Testis (tissue), 2 donors: ENCODE measurements at regions not wholly inside any gene's neighbourhood (a gene's known extent, or its start where the extent isn't known, plus 50 kb on each side); places are given as distances from the start of the nearest gene placed in this dataset.

Source experiments
- POLR2A ChIP-seq: fragments of 450-650 bp; IDR thresholded peaks from one replicate; pipeline ENCODE4 v1.6.1; 2017; ENCODE audit warnings: antibody characterized with exemption, mild to moderate bottlenecking, moderate library complexity
- TF ChIP-seq, protein P1 (sequence below), 3 experiments: fragments of 450-650 bp in 2 of 3; fragments of 200-600 bp in 1 of 3; sonication (generic) in 1 of 3; IDR thresholded peaks; one replicate each; pipeline ENCODE4 v1.5.1; 2016 to 2019; ENCODE audit warnings: antibody characterized with exemption in 3 of 3, mild to moderate bottlenecking in 2 of 3, moderate library complexity in 1 of 3

DNA sequence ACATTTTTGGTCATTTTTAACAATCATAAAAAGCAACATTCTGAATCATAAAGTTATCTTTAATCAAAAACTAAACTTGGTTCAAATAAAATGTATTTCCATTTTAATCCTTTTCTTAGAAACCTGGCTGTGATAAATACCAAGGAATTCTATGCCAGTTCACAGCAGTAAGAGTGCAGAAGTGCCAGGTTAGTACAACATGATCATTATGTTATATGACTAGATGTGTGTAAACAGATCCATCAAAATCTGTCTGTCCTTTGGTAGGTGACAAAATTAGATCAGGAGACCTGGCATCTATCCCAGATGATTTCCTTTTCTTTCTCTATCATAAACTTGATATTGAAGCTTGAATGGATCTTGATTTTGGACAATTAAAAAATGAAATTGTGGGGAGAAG is 200.6 kb upstream of the STXBP6 start:
- TF ChIP-seq, protein P1, sequence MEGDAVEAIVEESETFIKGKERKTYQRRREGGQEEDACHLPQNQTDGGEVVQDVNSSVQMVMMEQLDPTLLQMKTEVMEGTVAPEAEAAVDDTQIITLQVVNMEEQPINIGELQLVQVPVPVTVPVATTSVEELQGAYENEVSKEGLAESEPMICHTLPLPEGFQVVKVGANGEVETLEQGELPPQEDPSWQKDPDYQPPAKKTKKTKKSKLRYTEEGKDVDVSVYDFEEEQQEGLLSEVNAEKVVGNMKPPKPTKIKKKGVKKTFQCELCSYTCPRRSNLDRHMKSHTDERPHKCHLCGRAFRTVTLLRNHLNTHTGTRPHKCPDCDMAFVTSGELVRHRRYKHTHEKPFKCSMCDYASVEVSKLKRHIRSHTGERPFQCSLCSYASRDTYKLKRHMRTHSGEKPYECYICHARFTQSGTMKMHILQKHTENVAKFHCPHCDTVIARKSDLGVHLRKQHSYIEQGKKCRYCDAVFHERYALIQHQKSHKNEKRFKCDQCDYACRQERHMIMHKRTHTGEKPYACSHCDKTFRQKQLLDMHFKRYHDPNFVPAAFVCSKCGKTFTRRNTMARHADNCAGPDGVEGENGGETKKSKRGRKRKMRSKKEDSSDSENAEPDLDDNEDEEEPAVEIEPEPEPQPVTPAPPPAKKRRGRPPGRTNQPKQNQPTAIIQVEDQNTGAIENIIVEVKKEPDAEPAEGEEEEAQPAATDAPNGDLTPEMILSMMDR (IDR thresholded peaks at IDR 0.05): no peak
- no peak for TF ChIP-seq POLR2A
